ENCODE measurements at regions not wholly inside any gene's neighbourhood (a gene's known extent, or its start where the extent isn't known, plus 50 kb on each side); places are given as distances from the start of the nearest gene placed in this dataset.

GRCh38 chr3:115208066-115208750 lies 61.1 kb upstream of the ZBTB20 start:
- no peak for TF ChIP-seq POLR2AphosphoS5 (IDR thresholded peaks at IDR 0.05)
- no peak for TF ChIP-seq CTCF (IDR thresholded peaks at IDR 0.05)
- TF ChIP-seq POLR2A (IDR thresholded peaks at IDR 0.05): no peak
- no peak for TF ChIP-seq EP300 (IDR thresholded peaks at IDR 0.05; ENCODE audit: low read depth)
